ENCODE measurements at regions not wholly inside any gene's neighbourhood (a gene's known extent, or its start where the extent isn't known, plus 50 kb on each side); places are given as distances from the start of the nearest gene placed in this dataset.

DNA sequence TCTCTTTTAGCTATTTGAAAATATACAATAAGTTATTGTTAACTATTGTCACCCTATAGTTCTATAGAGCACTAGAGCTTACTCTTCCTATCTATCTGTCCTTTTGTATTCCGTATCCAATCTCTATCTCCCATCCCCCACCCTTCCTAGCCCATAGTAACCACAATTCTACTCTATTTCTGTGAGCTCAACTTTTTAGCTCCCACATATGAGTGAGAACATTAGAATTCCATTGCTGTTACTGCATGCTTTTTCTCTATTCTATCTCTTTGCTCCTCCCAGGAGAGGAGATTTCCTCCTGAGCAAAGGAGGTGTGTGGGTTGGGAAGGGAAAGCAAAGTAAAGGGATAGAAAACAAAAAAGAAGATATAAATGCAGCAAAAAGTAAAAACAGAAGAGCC is 105.6 kb upstream of the SLC4A7 start:
- no peak for DNase-seq

DNA sequence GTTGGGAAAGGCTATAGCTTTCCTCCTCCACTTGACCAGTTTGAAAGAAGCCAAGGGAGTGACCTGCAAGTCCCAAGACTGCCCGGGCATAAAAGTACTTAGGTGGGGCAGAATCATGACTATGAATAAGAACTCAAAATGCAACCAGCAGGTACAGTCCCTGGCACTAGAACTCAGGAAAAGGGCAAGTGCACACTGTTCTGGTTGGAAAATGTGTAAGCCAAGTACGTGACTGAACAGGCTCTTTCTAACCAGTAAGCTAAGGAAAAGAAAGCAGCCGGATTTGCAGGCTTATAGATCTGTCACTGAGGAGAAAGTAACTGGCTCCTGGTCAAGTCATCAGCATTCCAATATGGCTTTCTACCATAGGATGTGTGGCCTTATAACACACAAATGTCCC is 101.2 kb upstream of the SLC4A7 start:
- no peak for DNase-seq

DNA sequence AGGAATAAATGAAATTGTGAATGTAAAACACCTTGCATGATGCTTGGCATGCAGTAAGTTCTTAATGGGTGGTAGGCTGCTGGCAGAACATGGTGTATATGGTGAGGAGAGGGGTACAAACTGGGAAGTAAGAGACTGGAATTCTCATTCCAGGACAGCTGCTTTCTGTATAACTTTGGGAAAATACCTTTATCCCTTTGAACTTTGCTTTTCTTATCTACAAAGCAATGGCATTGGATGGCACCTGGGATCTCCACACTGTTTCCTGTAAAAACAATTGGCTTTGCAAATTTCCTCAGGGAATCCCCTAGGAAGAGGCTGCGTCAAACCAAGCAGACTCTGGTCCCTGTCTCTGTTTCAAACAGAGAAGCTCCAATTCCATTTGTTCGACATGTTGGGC is 100.7 kb upstream of the SLC4A7 start:
- DNase-seq: no peak

DNA sequence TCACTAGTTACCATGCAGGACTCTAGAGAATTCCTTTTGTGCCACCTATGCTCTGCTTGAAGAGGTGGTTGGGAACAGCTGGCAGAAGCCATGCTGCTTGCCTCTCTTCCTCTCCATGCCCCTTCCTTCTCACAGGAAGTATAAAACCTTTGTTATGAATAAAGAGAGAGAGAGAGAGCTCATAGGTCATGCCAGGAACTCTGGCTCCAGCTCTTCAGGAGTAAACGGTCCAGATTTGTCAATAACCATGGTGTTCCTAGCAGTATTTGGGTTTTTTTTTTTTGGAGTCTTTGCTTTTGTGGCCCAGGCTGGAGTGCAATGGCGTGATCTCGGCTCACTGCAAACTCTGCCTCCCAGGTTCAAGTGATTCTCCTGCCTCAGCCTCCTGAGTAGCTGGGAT is 97.7 kb upstream of the SLC4A7 start:
- DNase-seq: no peak

DNA sequence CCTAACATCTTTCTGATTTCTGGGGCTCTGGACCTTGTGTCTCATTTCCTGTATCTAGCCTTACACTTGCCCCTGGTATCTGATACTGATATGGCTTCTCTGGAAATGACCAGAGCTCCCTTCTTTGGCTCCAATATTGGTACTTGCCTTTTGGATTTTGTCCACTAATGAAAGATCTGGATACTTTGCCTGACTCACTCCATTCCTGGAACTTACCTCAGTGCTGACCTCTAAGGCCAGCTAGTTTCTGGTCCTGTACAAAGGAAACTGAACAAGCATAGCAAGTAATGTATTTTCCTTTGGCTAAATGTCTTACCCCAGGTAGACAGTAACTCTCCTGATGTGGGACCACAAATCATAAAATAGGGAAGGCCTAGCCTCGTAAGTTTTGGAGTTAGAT is 93.8 kb upstream of the SLC4A7 start:
- DNase-seq: no peak

DNA sequence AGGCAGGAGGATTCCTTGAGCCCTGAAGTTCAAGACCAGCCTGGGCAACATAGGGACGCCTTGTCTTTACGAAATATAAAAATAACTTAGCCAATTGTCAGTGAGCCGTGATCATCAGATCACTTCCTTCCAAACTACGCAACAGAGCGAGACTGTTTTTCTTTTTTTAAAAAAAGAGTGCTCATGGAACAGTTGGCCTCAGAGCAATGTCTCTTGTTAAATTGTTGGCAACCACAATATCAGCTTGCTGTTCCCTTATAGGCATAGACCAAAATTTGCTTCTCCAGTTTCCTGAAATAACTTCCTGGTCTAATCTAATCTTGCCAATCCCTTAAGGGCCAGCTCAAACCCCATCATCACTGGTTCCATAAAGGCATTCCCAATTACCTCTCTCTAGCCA is 93.3 kb upstream of the SLC4A7 start:
- DNase-seq: no peak

DNA sequence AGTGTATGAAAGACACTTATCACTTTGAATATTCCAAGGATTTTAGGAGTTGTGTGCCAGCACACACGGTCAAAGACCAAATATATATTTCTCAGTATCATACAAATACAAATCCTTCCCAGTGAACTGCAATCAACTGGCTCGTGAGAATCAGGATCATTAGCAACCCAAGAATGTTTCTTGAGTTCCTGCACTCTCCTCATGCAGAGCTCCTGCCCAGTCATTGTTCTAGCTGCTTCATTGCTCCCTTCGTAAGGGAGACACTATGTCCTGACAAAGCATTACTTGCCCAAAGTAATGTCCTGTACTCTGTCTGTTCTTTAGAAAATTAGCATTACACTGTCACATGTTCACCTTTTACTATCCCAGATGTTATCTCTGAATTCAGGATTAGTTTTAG is 92.0 kb upstream of the SLC4A7 start:
- DNase-seq: no peak

DNA sequence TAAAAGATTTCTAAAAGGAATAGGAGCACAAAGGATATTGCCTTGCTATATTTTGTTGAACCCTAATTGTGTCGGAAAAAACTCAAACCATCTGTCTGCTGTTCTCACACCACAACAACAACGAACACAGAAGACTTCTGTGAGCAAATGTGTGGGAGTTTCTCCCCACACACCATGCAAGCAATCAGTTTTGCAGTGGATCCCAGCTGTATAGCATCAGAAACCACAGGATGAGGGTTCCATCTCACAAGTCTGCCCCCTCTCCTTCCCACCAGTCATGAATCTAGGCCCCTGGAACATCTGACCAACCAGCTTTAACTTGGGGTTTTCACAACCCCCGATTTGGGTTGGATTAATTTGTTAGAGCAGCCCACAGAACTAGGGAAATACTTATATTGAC is 91.3 kb upstream of the SLC4A7 start:
- DNase-seq: no peak

DNA sequence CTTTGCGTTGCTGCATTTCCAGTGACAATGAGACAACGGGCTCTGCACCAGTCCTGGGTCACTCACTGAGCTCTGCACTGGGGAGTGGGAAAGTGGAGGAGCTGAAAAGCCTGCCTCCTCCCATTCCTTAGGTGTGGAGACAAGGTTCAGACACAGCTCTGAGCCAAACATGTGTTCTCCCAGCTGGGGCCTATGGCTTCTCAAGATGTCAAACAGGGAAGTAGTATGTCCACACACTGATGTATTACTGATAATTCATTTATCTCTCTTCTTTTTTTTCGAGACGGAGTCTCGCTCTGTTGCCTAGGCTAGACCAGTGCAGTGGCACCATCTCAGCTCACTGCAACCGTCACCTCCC is 90.2 kb upstream of the SLC4A7 start:
- no peak for DNase-seq

DNA sequence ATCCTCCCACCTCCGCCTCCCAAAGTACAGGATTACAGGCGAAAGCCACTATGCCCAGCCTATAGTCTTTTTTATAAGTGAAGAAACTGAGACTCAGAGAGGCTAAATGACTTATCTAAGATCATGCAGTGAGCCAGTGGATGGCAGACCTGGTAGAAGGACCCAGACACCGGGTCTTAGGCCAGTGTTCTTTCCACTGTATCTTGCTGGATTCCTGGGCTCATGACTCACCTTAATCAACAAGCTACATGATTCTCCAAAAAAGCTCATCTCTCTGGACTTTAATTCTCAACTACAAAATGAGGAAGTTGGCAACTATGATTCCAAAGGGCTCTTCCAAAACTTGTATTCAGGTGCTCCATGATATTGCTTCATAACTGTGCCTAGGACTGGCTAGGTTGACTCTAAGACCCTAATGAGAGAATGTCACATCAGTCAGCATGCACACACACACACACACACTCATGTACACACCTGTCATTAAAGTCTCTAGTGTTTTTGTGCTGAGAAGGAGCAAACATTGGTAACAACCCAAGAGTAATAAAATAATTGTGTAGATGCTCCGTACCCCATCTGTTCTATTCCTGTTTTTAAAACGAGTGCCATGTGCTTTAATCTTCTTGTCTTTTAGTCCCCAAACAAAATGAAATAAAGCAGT is 89.7 kb upstream of the SLC4A7 start:
- DNase-seq: no peak

DNA sequence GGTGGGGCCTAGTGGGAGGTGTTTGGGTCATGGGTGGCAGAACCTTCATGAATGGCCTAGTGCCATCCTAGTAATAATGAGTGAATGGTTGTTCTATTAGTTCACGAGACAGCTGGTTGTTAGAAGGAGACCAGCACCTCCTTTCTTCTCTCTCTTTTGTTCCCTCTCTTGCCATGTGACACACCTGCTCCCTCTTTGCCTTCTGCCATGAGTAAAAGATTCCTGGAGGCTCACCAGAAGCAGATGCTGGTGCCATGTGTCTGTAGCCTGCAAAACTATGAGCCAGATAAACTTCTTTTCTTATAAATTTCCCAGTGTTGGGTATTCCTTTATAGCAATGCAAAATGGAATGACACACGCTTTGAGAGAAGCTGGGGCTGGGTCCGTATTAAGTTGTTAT is 89.0 kb upstream of the SLC4A7 start:
- DNase-seq: no peak

DNA sequence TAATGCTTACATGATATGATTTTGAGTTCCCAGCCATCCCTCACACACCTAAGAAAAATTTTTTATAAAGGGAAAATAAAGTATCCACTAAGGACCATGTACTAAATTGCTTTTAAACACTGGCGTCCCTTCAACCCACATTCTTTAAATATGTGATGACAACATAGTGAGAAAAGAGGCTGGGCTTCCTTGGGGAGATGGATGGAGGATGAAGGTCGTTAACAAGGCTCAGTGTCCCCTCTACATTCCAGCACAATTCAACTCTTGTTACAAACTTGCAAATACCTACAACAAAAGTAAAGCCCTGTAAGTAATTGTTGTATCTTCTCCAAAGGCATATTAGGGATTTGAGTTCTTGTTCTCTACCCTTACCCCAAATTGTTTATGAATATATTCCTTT is 87.2 kb upstream of the SLC4A7 start:
- no peak for DNase-seq

DNA sequence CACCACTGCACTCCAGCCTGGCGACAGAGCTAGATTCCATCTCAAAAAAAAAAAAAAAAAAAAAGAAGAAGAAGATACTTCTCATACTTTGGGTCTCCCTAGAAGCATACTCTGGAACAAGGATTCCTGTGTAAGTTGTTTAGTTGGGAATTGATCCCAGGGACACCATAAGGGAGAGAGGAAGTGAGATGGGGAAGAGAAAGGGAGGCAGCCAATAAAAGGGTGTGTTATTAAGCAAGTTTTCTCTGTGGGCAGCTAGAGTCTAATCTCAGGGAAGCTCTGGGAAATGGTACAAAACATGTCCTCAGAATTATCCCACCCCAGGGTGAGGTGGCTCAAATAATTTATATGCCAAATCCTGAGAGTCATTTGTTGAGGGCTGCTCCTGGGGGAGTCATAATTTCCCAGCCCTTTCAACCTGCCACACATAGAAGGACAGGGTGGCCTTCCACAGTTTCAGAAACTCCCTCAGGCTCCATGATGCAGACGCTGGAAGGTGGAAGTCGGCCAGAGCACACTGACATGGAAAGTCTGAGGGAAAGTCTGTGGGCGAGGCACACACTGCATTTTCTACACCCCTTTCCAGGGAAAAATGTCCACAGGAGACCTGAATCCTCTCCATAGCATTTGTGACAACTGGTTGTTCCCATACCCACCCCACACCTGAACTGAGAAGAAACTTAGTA is 86.4 kb upstream of the SLC4A7 start:
- no peak for DNase-seq

DNA sequence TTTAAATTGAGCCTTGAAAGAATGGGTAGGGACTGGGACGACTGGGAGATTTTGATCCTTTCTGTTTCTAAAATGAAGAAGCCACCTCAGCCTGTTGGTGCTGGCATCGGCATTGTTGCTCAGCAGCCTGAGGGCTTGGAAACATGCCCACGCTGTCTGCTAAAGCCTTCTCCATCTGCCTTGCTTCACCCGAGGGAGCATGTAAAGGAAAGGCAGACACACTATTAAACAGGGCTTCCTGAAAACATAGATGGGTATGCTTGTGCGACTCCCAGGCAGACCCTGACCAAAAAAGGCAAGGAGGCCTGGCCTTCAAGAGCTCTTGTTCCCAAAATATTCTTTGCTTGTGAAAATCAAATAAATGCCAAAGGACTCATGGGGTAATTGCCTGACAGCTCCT is 84.2 kb upstream of the SLC4A7 start:
- no peak for DNase-seq

DNA sequence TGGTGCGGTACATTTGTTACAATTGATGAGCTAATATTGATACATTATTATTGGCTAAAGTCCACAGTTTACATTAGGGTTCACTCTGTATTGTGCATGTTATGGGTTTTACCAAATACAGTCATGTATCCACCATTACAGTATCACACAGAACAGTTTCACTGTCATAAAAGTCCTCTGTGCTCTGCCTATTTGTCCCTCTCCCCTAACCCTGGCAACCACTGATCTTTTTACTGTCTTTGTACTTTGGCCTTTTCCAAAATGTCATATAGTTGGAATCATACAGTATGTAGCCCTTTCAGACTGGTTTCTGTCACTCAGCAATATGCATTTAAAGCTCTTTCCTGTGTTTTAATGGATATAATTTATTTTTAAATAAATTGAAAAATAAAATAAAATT is 83.1 kb upstream of the SLC4A7 start:
- DNase-seq: no peak

DNA sequence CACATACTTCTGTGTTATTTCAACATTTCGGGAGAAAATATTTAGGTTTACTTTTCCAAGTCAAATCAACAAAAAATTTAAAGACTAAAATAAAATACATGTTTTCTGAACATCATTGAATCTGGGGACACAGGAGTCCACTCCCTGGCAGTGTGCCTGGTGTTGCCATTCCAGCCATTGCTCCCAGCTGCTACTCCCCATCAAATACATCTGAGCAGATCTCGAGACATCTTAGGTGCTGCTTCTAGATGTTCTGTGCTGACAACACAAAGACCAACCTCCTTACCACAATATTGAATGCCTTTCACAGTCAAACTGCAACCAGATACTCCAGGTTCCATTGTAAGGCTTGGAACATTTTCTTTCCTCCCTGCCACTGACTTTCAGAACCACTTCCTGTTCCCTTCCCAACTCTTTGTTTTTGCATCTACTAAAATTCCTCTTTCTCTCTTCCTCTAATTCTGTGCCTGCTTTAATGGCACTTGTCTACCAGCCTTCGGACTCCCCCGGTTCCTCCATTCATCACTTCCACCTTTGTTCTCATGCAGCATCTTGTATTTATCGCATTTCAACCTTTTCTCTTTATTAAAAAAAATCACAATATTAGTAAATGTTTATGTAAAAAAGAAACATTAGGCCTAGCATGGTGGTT is 81.1 kb upstream of the SLC4A7 start:
- DNase-seq: no peak

DNA sequence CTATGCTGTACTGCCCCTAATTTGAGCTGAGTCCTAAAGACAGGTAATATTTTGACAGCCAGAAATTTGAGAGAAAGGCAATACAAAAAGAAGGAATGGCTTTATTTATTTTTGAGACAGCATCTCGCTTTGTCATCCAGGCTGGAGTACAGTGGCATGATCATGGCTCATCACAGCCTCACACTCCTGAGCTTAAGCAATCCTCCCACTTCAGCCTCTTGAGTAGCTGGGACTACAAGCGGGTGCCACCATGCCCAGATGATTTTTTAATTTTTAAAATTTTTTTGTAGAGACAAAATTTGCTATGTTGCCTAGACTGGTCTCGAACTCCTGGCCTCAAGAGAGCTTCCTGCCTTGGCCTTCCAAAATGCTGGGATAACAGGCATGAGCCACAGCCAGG is 77.4 kb upstream of the SLC4A7 start:
- no peak for DNase-seq

DNA sequence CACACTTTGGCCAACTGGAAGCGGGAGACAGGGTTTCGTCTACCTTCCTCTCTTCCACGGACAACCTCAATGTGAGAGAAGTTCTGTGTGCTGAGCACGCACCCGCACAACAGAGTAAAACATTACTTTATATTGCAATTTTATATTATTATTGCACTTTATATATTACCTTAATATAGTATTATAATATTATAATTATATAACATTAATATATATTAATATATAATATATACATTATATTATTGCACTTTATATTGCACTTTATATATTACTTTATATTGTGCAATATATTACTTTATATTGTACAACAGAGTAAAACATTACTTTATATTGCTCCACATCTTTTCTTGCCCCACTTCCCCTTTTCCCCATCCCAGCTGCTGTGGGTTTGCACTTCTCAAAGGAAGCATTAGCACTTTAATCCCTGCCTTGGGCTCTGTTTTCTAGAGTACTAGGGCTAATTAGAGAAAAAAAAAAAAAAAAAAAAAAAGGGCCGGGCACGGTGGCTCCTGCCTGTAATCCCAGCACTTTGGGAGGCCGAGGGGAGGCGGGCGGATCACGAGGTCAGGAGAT is 76.4 kb upstream of the SLC4A7 start:
- DNase-seq: no peak

DNA sequence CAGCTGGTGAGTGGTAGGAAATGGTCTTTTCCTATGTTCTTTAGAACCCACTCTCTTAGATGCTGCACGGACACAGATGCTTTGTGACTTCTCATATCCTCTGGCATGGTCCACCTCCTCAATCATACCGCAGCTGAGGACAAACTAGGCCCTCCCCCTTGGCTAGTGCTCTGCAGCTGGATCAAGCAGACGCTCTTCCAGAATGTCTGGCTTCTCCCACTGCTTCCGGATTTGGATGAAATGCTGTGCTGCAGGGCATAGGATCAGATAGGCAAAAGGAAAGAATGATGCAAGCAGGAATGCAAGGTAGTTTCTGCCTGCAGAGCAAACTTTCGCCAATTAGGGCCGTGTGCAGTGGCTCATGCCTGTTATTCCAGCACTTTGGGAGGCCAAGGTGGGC is 75.7 kb upstream of the SLC4A7 start:
- DNase-seq: no peak

DNA sequence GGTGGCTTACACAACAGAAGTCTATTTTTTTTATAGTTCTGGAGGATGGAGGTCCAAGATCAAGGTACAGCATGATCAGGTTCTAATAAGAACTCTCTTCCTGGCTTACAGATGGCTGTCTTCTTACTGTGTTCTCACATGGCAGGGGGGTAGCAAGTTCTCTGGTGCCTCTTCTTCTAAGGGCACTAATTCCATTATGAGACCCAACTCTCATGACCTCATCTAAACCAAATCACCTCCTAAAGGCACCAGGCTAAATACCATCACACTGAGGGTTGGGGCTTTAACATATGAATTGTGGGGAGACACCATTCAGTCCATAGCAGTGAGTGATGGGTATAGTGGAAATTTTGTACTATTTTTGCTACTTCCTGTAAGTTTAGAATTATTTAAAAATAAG is 75.2 kb upstream of the SLC4A7 start:
- no peak for DNase-seq

DNA sequence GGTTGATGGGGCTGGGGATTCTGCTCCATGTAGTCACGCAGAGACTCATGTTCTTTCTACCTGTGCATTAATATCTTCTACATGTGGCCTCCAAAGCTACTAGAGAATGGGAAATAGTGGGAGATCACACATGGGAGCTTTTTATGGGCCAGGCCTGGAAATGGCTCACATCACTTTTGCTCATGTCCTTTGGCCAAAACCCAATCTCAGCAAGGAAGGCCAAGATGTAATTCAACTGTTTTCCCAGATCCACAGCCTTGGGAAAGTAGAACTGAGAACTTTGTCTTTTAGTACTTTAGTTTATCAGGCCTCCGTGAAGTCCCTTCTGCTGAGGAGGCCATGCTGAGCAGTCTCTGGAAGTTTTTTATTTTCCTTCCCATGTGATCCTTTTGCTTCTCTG is 73.2 kb upstream of the SLC4A7 start:
- DNase-seq: no peak

DNA sequence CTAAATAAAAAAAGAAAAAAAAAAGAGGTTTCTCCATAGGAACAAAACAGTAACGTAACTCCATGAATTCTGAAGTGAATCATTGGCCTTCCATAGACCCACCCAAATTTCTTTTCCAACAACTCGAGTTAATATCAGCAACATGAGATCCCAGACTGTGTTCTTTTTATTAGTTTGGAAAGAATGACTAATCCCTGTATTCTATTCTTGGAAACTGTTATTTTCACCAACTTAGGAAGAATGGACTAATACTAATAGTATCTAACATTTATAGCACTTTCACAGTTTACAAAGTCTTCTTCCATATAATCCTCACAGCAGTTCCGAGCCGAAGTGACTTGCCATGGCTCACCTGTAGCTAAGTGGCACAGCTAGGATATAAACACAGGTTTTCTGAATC is 72.7 kb upstream of the SLC4A7 start:
- DNase-seq: no peak

DNA sequence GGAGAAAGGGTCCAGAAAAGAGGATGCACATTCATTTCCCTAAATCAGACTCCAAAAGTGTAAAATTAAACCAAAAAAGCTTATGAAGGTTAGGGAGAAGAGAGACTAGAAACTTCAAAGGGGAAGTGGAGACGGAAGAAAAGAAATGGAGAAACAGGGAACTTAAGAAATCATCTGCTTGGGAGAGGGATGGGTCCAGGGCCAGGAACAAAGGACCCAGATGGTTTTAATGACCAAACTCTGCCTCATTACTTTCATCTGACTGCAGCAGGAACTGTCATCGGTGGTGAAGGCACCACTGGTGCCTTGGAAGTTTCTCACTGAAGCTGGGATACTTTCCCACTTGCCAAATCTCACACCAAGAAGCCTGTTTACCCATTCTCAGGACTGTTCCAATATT is 70.5 kb upstream of the SLC4A7 start:
- no peak for DNase-seq

DNA sequence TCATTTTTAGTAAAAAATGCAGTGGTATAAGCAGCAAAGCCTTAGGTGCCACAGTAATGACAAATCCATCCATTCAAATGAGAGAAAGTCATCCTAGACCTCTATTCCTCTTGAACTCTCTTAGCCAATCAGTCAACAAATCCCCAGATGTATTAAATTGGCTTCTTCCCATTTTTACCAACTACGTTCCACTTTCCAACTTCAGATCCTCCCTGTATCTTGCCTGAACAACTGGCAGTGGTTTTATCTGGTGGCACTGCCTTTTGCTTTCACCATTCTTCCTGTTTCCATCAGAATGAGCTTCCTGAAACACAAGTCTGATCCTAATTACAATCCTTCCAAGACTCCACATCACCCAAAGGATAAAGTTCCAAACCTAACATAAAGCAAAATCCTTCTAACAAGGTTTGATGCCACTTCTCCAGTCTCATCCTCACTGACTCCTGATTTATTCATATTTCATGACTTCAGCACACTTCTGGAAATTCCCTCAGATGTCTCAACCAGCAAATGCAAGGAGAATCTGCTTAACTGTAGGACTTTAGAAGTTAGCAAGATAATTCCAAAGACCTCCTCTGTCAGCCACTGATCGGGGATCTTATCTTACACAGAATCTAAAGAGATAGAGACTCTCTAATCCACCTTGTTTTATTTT is 69.8 kb upstream of the SLC4A7 start:
- no peak for DNase-seq

Data from stimulated activated CD4-positive, alpha-beta T cell treated with anti-CD3 and anti-CD28 coated beads, Interleukin-4, amount 100 ng/mL, for 1 hour (primary cell).